ENCODE measurements at regions not wholly inside any gene's neighbourhood (a gene's known extent, or its start where the extent isn't known, plus 50 kb on each side); places are given as distances from the start of the nearest gene placed in this dataset.
"Not testable (repeated sequence)": the region's sequence is repeated elsewhere in the genome, so short reads cannot be mapped to it uniquely, and the experiment has no call there.

GRCh38 chr1:29590583-29591565 lies 354.6 kb downstream of the PTPRU start:
- dilution Hi-C loops (cut with MboI; ENCODE audit: extremely low pct_ligation_motif_present, low sequenced_read_pairs), result no loop called here
- Histone ChIP-seq H3K9me1 (ENCODE audit: control insufficient read depth, extremely low read depth, insufficient read depth, low read length) (no peaks in the 10 kb centered on the region), H3K9ac (ENCODE audit: control insufficient read depth, extremely low read depth, insufficient read depth, low read length) (no peak overlapping the region), H3K36me3 (ENCODE audit: control insufficient read depth in 2 of 2, extremely low read depth in 1 of 2, insufficient read depth in 2 of 2, low read length in 2 of 2) (no peaks in the 10 kb centered on the region), H3K4me3 (ENCODE audit: control insufficient read depth in 2 of 3, extremely low read depth in 1 of 3, insufficient read depth in 2 of 3, low read depth in 1 of 3, low read length in 3 of 3) (no peak overlapping the region), H3K4me2 (ENCODE audit: control insufficient read depth, extremely low read depth, insufficient read depth, low read depth, low read length) (no peak overlapping the region), H2AFZ (ENCODE audit: control insufficient read depth, low read length) (no peak overlapping the region), H3K27ac (ENCODE audit: control insufficient read depth, insufficient read depth, low read length) (no peak overlapping the region), H3K9me3 (ENCODE audit: control insufficient read depth, low read depth, low read length) (no peaks in the 10 kb centered on the region), H3K79me2 (ENCODE audit: control insufficient read depth, insufficient read depth, low read length) (no peaks in the 10 kb centered on the region), H4K20me1 (ENCODE audit: control insufficient read depth, extremely low read depth, insufficient read depth, low read length) (no peaks in the 10 kb centered on the region), H3K27me3 (ENCODE audit: control insufficient read depth, extremely low read depth, insufficient read depth, low read length) (no peaks in the 10 kb centered on the region), H3K4me1 (ENCODE audit: control insufficient read depth, extremely low read depth, insufficient read depth, low read length) (peaks cover 24% of the 10 kb centered on the region)
- no peak for DNase-seq (ENCODE audit: low read depth, low spot score)
- no peak for TF ChIP-seq EZH2 (IDR thresholded peaks at IDR 0.05; ENCODE audit: low read length)
- TF ChIP-seq, protein P1, sequence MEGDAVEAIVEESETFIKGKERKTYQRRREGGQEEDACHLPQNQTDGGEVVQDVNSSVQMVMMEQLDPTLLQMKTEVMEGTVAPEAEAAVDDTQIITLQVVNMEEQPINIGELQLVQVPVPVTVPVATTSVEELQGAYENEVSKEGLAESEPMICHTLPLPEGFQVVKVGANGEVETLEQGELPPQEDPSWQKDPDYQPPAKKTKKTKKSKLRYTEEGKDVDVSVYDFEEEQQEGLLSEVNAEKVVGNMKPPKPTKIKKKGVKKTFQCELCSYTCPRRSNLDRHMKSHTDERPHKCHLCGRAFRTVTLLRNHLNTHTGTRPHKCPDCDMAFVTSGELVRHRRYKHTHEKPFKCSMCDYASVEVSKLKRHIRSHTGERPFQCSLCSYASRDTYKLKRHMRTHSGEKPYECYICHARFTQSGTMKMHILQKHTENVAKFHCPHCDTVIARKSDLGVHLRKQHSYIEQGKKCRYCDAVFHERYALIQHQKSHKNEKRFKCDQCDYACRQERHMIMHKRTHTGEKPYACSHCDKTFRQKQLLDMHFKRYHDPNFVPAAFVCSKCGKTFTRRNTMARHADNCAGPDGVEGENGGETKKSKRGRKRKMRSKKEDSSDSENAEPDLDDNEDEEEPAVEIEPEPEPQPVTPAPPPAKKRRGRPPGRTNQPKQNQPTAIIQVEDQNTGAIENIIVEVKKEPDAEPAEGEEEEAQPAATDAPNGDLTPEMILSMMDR (optimal IDR thresholded peaks at IDR 0.05 in 1 of 3, IDR thresholded peaks at IDR 0.05 in 1 of 3, conservative IDR thresholded peaks at IDR 0.05 in 1 of 3; ENCODE audit: extremely low read depth in 1 of 3, insufficient read depth in 2 of 3, low read length in 3 of 3), result no peak
- FAIRE-seq, result peak; percentile 65

GRCh38 chr1:29589716-29590115 lies 353.4 kb downstream of the PTPRU start:
- H3K4me2 ChIP-seq (ENCODE audit: control insufficient read depth, extremely low read depth, insufficient read depth, low read depth, low read length); H3K36me3 ChIP-seq (ENCODE audit: control insufficient read depth in 2 of 2, extremely low read depth in 1 of 2, insufficient read depth in 2 of 2, low read length in 2 of 2); H4K20me1 ChIP-seq (ENCODE audit: control insufficient read depth, extremely low read depth, insufficient read depth, low read length); H3K79me2 ChIP-seq (ENCODE audit: control insufficient read depth, insufficient read depth, low read length); H3K27ac ChIP-seq (ENCODE audit: control insufficient read depth, insufficient read depth, low read length); DNase-seq (ENCODE audit: low read depth, low spot score); H3K9ac ChIP-seq (ENCODE audit: control insufficient read depth, extremely low read depth, insufficient read depth, low read length); H3K27me3 ChIP-seq (ENCODE audit: control insufficient read depth, extremely low read depth, insufficient read depth, low read length); H3K4me3 ChIP-seq (ENCODE audit: control insufficient read depth in 2 of 3, extremely low read depth in 1 of 3, insufficient read depth in 2 of 3, low read depth in 1 of 3, low read length in 3 of 3); dilution Hi-C loops (cut with MboI; ENCODE audit: extremely low pct_ligation_motif_present, low sequenced_read_pairs); H2AFZ ChIP-seq (ENCODE audit: control insufficient read depth, low read length); H3K9me3 ChIP-seq (ENCODE audit: control insufficient read depth, low read depth, low read length); FAIRE-seq; H3K9me1 ChIP-seq (ENCODE audit: control insufficient read depth, extremely low read depth, insufficient read depth, low read length): not testable (repeated sequence)
- peaks cover 30% of the 10 kb centered on the region for H3K4me1 ChIP-seq (ENCODE audit: control insufficient read depth, extremely low read depth, insufficient read depth, low read length)

Data from keratinocyte (primary cell).